ENCODE measurements at regions not wholly inside any gene's neighbourhood (a gene's known extent, or its start where the extent isn't known, plus 50 kb on each side); places are given as distances from the start of the nearest gene placed in this dataset.

- Histone ChIP-seq H3K9ac (ENCODE audit: low read depth in 1 of 2, low read length in 2 of 2) (no peak overlapping the region), H3K27me3 (ENCODE audit: control insufficient read depth in 4 of 4, insufficient read depth in 4 of 4, low read length in 3 of 4) (no peaks in the 10 kb centered on the region), H3K4me3 (ENCODE audit: low read depth in 1 of 3, low read length in 3 of 3) (no peak overlapping the region), H3K4me1 (ENCODE audit: control insufficient read depth in 4 of 4, insufficient read depth in 4 of 4, low read length in 3 of 4) (no peaks in the 10 kb centered on the region), H3K9me3 (ENCODE audit: control insufficient read depth in 4 of 4, low read length in 3 of 4) (no peaks in the 10 kb centered on the region), H3K36me3 (ENCODE audit: control insufficient read depth in 4 of 4, insufficient read depth in 3 of 4, low read depth in 1 of 4, low read length in 3 of 4) (no peaks in the 10 kb centered on the region), H3K27ac (ENCODE audit: low read depth in 1 of 2, low read length in 2 of 2) (no peak overlapping the region)
- peak; percentile 15 to 44 for TF ChIP-seq RAD21 (IDR thresholded peaks at IDR 0.05)
- no peak for TF ChIP-seq RXRA (IDR thresholded peaks at IDR 0.05)
- no peak for TF ChIP-seq FOXA2 (IDR thresholded peaks at IDR 0.05)
- TF ChIP-seq ATF3 (IDR thresholded peaks at IDR 0.05), result no peak
- no peak for DNase-seq (ENCODE audit: low spot score)
Observed at GRCh38 chr2:79327460-79327859, 167.9 kb upstream of the REG3A start.

- Histone ChIP-seq H3K4me1 (ENCODE audit: control insufficient read depth in 4 of 4, insufficient read depth in 4 of 4, low read length in 3 of 4) (no peaks in the 10 kb centered on the region), H3K4me3 (ENCODE audit: low read depth in 1 of 3, low read length in 3 of 3) (no peak overlapping the region), H3K27me3 (ENCODE audit: control insufficient read depth in 4 of 4, insufficient read depth in 4 of 4, low read length in 3 of 4) (peaks cover 0 to 4% (median 2%) of the 10 kb centered on the region in 4 donors), H3K36me3 (ENCODE audit: control insufficient read depth in 4 of 4, insufficient read depth in 3 of 4, low read depth in 1 of 4, low read length in 3 of 4) (no peaks in the 10 kb centered on the region), H3K9me3 (ENCODE audit: control insufficient read depth in 4 of 4, low read length in 3 of 4) (no peaks in the 10 kb centered on the region), H3K27ac (ENCODE audit: low read depth in 1 of 2, low read length in 2 of 2) (no peak overlapping the region), H3K9ac (ENCODE audit: low read depth in 1 of 2, low read length in 2 of 2) (no peak overlapping the region)
- WGBS, result 75% methylated on average over 1 of the region's 1 CpG
- no peak for TF ChIP-seq FOXA2 (IDR thresholded peaks at IDR 0.05)
- no peak for TF ChIP-seq SP1 (IDR thresholded peaks at IDR 0.05)
- no peak for TF ChIP-seq YY1 (IDR thresholded peaks at IDR 0.05)
- TF ChIP-seq EGR1 (IDR thresholded peaks at IDR 0.05; ENCODE audit: low read depth in 2 of 2), result no peak
- no peak for TF ChIP-seq JUND (IDR thresholded peaks at IDR 0.05)
- no peak for TF ChIP-seq RAD21 (IDR thresholded peaks at IDR 0.05)
- TF ChIP-seq HNF4G (IDR thresholded peaks at IDR 0.05), result no peak
- TF ChIP-seq FOXA1 (IDR thresholded peaks at IDR 0.05), result no peak
- no peak for TF ChIP-seq NR2F2 (IDR thresholded peaks at IDR 0.05)
- TF ChIP-seq RXRA (IDR thresholded peaks at IDR 0.05), result no peak
- TF ChIP-seq HNF4A (conservative IDR thresholded peaks at IDR 0.05), result no peak
- no peak for TF ChIP-seq REST (IDR thresholded peaks at IDR 0.05)
- no peak for TF ChIP-seq GABPA (IDR thresholded peaks at IDR 0.05 in 1 of 2, conservative IDR thresholded peaks at IDR 0.05 in 1 of 2)
- no peak for TF ChIP-seq TAF1 (conservative IDR thresholded peaks at IDR 0.05)
- TF ChIP-seq MAX (IDR thresholded peaks at IDR 0.05), result no peak
- TF ChIP-seq ATF3 (IDR thresholded peaks at IDR 0.05), result no peak
- no peak for TF ChIP-seq ZBTB33 (IDR thresholded peaks at IDR 0.05)
- TF ChIP-seq CTCF (IDR thresholded peaks at IDR 0.05; ENCODE audit: low read depth, low read length, missing input control), result no peak
- DNase-seq (ENCODE audit: low spot score), result no peak
Observed at GRCh38 chr2:79320871-79321270, 161.3 kb upstream of the REG3A start.
